Testis (tissue), 2 donors: ENCODE measurements at regions not wholly inside any gene's neighbourhood (a gene's known extent, or its start where the extent isn't known, plus 50 kb on each side); places are given as distances from the start of the nearest gene placed in this dataset.

Experiments
- DNase-seq: peaks from one replicate; pipeline ENCODE4 v3.0.0-alpha.2; 2019
- H3K27ac ChIP-seq, 2 donors: fragments of 200-600 bp; sonication (generic); one replicate each; pipeline ENCODE4 v1.5.1; 2019
- H3K27me3 ChIP-seq: fragments of 200-600 bp; sonication (generic); one replicate; pipeline ENCODE4 v1.5.1; 2019
- H3K36me3 ChIP-seq: fragments of 200-600 bp; sonication (generic); one replicate; pipeline ENCODE4 v1.5.1; 2017; ENCODE audit warnings: low read depth; ENCODE audit errors: missing control alignments
- H3K4me1 ChIP-seq: fragments of 200-600 bp; sonication (generic); one replicate; pipeline ENCODE4 v1.5.1; 2019
- H3K4me3 ChIP-seq, 2 donors: fragments of 200-600 bp; sonication (generic); one replicate each; pipeline ENCODE4 v1.5.1; 2017 to 2019
- H3K9me3 ChIP-seq: fragments of 200-600 bp; sonication (generic); one replicate; pipeline ENCODE4 v1.5.1; 2017
- POLR2A ChIP-seq: fragments of 450-650 bp; IDR thresholded peaks from one replicate; pipeline ENCODE4 v1.6.1; 2017; ENCODE audit warnings: antibody characterized with exemption, mild to moderate bottlenecking, moderate library complexity
- WGBS, 2 donors: methylation state at CpG; one replicate each; pipeline ENCODE4 v1.1.5; 2018; 5-methylcytosine and 5-hydroxymethylcytosine counted together
- intact Hi-C: fragments of 100-400 bp; cut with DNase I; formaldehyde crosslinking; loops from one replicate; pipeline ENCODE4 v1.15.1; 2023; ENCODE audit warnings: low total_unique reads
- TF ChIP-seq, protein P1 (sequence below), 3 experiments: fragments of 450-650 bp in 2 of 3; fragments of 200-600 bp in 1 of 3; sonication (generic) in 1 of 3; IDR thresholded peaks; one replicate each; pipeline ENCODE4 v1.5.1; 2016 to 2019; ENCODE audit warnings: antibody characterized with exemption in 3 of 3, mild to moderate bottlenecking in 2 of 3, moderate library complexity in 1 of 3

DNA sequence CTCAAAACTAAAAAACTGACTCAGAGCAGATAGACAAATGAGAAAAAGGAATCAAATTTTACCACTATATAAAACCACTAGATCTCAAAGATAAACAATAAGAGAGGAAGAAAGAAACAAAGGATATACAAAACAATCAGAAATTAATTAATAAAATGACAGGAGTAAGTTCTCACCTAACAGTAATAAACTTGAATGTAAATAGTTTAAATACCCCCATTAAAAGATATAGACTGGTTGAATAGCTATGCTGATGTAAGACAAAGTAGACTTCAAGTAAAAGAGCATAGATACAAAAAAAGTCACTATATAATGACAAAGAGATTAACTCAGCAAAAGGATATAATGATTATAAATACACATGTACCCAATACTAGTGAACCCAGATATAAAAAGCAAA is 72.3 kb upstream of the GNAZ start:
- Histone ChIP-seq H3K9me3 (no peaks in the 10 kb centered on the region), H3K4me3 (no peak overlapping the region), H3K27me3 (no peaks in the 10 kb centered on the region), H3K36me3 (no peaks in the 10 kb centered on the region), H3K27ac (no peak overlapping the region), H3K4me1 (no peaks in the 10 kb centered on the region)
- TF ChIP-seq POLR2A: no peak
- TF ChIP-seq, protein P1, sequence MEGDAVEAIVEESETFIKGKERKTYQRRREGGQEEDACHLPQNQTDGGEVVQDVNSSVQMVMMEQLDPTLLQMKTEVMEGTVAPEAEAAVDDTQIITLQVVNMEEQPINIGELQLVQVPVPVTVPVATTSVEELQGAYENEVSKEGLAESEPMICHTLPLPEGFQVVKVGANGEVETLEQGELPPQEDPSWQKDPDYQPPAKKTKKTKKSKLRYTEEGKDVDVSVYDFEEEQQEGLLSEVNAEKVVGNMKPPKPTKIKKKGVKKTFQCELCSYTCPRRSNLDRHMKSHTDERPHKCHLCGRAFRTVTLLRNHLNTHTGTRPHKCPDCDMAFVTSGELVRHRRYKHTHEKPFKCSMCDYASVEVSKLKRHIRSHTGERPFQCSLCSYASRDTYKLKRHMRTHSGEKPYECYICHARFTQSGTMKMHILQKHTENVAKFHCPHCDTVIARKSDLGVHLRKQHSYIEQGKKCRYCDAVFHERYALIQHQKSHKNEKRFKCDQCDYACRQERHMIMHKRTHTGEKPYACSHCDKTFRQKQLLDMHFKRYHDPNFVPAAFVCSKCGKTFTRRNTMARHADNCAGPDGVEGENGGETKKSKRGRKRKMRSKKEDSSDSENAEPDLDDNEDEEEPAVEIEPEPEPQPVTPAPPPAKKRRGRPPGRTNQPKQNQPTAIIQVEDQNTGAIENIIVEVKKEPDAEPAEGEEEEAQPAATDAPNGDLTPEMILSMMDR (IDR thresholded peaks at IDR 0.05): no peak
- intact Hi-C loops: no loop called here
- DNase-seq: no peak

DNA sequence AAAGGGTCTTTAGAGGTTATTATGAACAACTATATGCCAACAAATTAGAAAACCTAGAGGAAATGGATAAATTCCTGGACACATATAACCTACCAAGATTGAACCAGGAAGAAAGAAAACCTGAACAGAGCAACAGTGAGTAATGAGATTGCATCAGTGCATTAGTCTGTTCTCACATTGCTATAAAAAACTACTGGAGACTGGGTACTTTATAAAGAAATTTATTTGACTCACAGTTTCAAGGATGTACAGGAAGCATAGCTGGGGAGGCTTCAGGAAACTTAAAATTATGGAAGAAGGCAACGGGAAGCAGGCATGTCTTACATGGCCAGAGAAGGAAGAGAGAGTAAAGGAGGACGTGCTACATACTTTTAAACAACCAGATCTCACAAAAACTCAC is 70.8 kb upstream of the GNAZ start:
- no peak for DNase-seq
- intact Hi-C loops: no loop called here
- H3K9me3 ChIP-seq: no peaks in the 10 kb centered on the region
- H3K36me3 ChIP-seq: no peaks in the 10 kb centered on the region
- WGBS, 2 donors: 71 to 77% methylated on average over 2 of the region's 2 CpGs
- H3K4me1 ChIP-seq: no peaks in the 10 kb centered on the region
- H3K27me3 ChIP-seq: no peaks in the 10 kb centered on the region
- TF ChIP-seq, protein P1 (IDR thresholded peaks at IDR 0.05): no peak
- TF ChIP-seq POLR2A: no peak
- H3K27ac ChIP-seq: no peak overlapping the region
- H3K4me3 ChIP-seq: no peak overlapping the region

DNA sequence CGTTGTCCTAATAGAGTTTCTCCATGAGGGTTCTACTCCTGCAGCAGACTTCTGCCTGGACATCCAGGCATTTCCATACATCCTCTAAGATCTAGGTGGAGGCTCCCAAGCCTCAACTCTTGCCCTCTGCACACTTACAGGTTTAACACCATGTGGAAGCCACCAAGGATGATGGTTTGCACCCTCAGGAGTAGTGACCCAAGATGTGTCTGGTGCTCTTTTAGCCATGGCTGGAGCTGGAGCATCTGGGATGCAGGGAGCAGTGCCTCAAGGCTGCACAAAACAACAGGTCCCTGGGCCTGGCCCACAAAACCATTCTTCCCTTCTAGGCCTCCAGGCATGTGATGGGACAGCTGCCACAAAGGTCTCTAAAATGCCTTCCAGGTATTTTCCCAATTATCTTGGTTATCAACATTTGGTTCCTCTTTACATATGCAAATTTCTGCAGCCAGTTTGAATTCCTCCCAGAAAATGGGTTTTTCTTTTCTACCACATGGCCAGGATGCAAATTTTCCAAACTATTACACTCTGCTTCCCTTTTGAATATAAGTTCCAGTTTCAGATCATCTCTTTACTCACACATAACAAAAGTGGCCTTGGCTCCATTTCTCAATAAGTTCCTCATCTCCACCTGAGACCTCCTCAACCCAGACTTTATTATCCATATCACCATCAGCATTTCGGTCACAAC is 69.5 kb upstream of the GNAZ start:
- no peaks in the 10 kb centered on the region for H3K36me3 ChIP-seq
- no peak overlapping the region for H3K4me3 ChIP-seq
- no peaks in the 10 kb centered on the region for H3K4me1 ChIP-seq
- intact Hi-C loops: loop anchor here (10.0 kb wide), 1 partner anchor 54 kb away; no protein-coding TSS in a partner anchor
- H3K9me3 ChIP-seq: no peaks in the 10 kb centered on the region
- DNase-seq: no peak
- H3K27ac ChIP-seq: no peak overlapping the region
- TF ChIP-seq, protein P1 (IDR thresholded peaks at IDR 0.05): no peak
- no peak for TF ChIP-seq POLR2A
- H3K27me3 ChIP-seq: no peaks in the 10 kb centered on the region
- 86 to 93% methylated on average over 2 of the region's 2 CpGs for WGBS, 2 donors

DNA sequence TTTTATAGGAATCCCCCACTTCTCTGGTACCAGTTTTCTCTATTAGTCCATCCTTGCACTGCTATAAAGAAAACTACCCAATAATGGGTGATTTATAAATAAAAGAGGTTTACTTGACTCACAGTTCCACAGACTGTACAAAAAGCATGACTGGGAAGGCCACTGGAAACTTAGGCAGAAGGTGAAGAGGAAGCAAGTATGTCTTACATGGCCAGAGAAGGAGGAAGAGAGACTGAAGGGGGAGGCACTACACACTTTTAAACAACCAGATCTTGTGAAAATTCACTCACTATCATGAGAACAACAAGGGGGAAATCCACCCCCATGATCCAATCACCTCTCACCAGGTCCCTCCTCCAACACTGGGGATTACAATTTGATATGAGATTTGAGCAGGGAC is 68.9 kb upstream of the GNAZ start:
- Histone ChIP-seq H3K36me3 (no peaks in the 10 kb centered on the region), H3K4me3 (no peak overlapping the region), H3K27ac (no peak overlapping the region), H3K4me1 (no peaks in the 10 kb centered on the region), H3K27me3 (no peaks in the 10 kb centered on the region), H3K9me3 (no peaks in the 10 kb centered on the region)
- no peak for DNase-seq
- TF ChIP-seq, protein P1 (IDR thresholded peaks at IDR 0.05): no peak
- no peak for TF ChIP-seq POLR2A
- intact Hi-C loops: loop anchor here (10.0 kb wide), 1 partner anchor 53 kb away; no protein-coding TSS in a partner anchor

DNA sequence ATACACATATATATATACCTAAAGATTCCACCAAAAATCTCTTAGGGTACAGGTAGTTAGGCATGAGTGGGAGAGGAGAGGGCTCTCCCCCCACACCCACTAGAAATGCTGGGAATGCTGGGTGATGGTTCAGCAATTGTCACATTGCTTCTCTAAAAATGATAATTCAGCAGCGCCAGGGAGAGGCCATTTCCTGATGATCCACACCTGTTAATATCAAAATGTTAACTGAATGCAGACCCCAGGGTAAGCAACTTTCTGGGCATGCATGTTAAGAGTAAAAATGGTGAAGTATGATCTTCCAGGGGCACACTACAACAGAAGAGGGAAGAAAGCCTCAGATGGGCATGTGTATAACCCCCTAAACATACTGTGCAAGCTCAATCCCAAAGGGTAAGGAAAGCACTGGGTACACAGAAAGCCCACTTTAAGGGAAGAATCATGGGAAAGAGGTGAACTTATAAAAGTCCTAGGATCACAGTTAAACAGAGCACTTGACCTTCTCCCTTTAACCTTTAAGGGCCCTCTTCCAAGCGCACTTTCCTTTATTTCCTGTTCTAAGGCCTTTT is 67.6 kb upstream of the GNAZ start:
- WGBS, 2 donors: 83 to 85% methylated on average over 2 of the region's 2 CpGs
- no peak for DNase-seq
- Histone ChIP-seq H3K9me3 (no peaks in the 10 kb centered on the region), H3K4me1 (no peaks in the 10 kb centered on the region), H3K4me3 (no peak overlapping the region), H3K27me3 (no peaks in the 10 kb centered on the region), H3K36me3 (no peaks in the 10 kb centered on the region), H3K27ac (no peak overlapping the region)
- TF ChIP-seq, protein P1 (IDR thresholded peaks at IDR 0.05): no peak
- TF ChIP-seq POLR2A: no peak
- intact Hi-C loops: loop anchor here (10.0 kb wide), 1 partner anchor 52 kb away; no protein-coding TSS in a partner anchor
